Erythroblast (primary cell): ENCODE measurements at regions not wholly inside any gene's neighbourhood (a gene's known extent, or its start where the extent isn't known, plus 50 kb on each side); places are given as distances from the start of the nearest gene placed in this dataset.

Experiments
- GATA1 ChIP-seq: IDR thresholded peaks from 2 replicates; pipeline ENCODE4 v1.6.1; 2011; ENCODE audit warnings: low read depth, mild to moderate bottlenecking, control low read depth, low read length, moderate library complexity
- POLR2A ChIP-seq: IDR thresholded peaks from 2 replicates; pipeline ENCODE4 v1.6.1; 2011; ENCODE audit warnings: mild to moderate bottlenecking, low read length

DNA sequence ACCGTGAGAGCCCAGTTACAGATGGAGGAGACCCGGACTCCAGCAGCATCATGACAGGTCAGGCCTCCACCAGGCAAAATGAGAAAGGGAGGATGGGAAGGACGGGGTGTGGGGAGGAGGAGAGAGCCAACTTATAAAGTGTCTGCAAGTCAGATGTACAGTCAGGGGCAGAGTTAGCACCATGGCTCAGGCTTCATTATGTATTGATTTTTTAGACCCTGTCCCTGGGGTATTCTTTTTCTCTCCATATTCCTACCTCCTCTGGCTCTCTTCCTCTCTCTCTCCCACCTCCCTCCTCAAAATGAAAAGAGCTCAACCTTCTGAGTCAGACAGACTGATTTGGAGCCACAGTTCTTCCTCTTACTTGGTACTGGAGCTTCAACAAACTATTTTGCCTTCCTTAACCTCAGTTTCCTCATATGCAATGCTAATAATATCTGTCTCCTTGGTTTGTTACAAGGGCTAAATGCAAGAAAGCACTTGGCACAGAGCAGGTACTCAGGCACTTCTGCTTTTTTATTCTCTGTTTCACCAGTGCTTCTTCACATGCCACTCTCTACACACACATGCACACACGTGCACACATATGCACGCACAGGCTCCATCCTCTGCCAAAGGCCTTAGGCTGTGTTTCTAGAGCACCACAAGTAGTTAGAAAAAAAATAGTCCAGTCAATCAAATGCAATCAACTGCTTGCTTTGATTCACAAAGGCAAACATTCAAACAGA lies 92.3 kb upstream of the PKDCC start:
- TF ChIP-seq POLR2A (no peak), GATA1 (no peak)
